BE2C (cell line): ENCODE measurements at regions not wholly inside any gene's neighbourhood (a gene's known extent, or its start where the extent isn't known, plus 50 kb on each side); places are given as distances from the start of the nearest gene placed in this dataset.
A peak's percentile ranks its signal among the peaks of the same experiment; 100 is the strongest.

Experiments used
- DNase-seq: peaks from one replicate; pipeline ENCODE4 v3.0.0-alpha.2; 2020
- H3K27me3 ChIP-seq: fragments of 250-450 bp; sonication (Bioruptor Pico); 2 replicates; pipeline ENCODE4 v1.5.1; 2020; ENCODE audit warnings: mild to moderate bottlenecking
- H3K36me3 ChIP-seq: fragments of 250-450 bp; sonication (Bioruptor Pico); 2 replicates; pipeline ENCODE4 v1.5.1; 2020; ENCODE audit warnings: mild to moderate bottlenecking
- H3K4me1 ChIP-seq: fragments of 250-450 bp; sonication (Bioruptor Pico); 2 replicates; pipeline ENCODE4 v1.5.1; 2020
- H3K4me3 ChIP-seq: 2 replicates; pipeline ENCODE4 v1.5.1; 2011; ENCODE audit warnings: low read depth, low read length
- H3K9me3 ChIP-seq: fragments of 250-450 bp; sonication (Bioruptor Pico); 2 replicates; pipeline ENCODE4 v1.5.1; 2020
- TF ChIP-seq, protein P1 (sequence below): IDR thresholded peaks from 2 replicates; pipeline ENCODE4 v1.5.1; 2012; ENCODE audit warnings: mild to moderate bottlenecking, low read depth, low read length

DNA sequence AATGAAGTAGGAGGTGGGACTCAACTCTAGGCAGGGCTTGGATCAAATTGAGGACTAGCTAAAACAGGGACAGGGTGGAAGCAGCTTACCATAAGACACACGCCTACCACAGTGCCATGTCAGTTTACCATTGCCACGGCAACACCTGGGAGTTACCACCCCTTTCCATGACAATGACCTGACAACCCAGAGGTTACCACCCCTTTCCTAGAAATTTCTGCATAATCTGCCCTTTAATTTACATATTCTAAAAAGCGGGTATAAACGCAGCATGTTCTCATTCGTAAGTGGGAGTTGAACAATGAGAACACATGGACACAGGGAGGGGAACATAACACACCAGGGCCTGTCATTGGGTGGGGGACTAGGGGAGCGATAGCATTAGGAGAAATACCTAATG, 72.7 kb downstream of the GCC1 start:
- H3K4me1 ChIP-seq: no peaks in the 10 kb centered on the region
- no peak overlapping the region for H3K4me3 ChIP-seq
- no peak for DNase-seq
- H3K27me3 ChIP-seq: peaks cover 29% of the 10 kb centered on the region
- H3K9me3 ChIP-seq: no peaks in the 10 kb centered on the region
- no peaks in the 10 kb centered on the region for H3K36me3 ChIP-seq
- TF ChIP-seq, protein P1, sequence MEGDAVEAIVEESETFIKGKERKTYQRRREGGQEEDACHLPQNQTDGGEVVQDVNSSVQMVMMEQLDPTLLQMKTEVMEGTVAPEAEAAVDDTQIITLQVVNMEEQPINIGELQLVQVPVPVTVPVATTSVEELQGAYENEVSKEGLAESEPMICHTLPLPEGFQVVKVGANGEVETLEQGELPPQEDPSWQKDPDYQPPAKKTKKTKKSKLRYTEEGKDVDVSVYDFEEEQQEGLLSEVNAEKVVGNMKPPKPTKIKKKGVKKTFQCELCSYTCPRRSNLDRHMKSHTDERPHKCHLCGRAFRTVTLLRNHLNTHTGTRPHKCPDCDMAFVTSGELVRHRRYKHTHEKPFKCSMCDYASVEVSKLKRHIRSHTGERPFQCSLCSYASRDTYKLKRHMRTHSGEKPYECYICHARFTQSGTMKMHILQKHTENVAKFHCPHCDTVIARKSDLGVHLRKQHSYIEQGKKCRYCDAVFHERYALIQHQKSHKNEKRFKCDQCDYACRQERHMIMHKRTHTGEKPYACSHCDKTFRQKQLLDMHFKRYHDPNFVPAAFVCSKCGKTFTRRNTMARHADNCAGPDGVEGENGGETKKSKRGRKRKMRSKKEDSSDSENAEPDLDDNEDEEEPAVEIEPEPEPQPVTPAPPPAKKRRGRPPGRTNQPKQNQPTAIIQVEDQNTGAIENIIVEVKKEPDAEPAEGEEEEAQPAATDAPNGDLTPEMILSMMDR: no peak

DNA sequence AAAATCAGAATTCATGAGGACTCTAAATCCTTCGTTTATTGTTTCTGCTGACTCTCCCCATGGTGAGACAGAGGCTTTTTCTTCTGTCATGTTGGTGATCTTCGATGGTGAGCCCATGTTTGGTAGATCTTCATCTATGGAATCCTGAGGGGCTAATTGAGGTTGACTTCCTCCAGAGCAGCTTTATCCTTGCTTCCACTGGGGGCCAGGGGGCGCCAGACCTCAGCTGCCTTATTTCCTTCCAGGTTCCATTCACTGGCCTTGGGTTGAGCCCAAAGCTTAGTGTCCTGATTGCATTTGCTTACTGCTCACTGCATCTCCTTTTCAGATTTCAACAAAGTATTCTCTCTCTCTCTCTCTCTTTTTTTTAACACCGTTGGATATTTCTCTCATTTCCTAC, 80.7 kb downstream of the GCC1 start:
- TF ChIP-seq, protein P1: peak; percentile 79
- Histone ChIP-seq H3K4me3 (no peak overlapping the region), H3K36me3 (no peaks in the 10 kb centered on the region), H3K4me1 (no peaks in the 10 kb centered on the region), H3K9me3 (no peaks in the 10 kb centered on the region), H3K27me3 (peaks cover 17% of the 10 kb centered on the region)
- DNase-seq: peak; percentile 49

DNA sequence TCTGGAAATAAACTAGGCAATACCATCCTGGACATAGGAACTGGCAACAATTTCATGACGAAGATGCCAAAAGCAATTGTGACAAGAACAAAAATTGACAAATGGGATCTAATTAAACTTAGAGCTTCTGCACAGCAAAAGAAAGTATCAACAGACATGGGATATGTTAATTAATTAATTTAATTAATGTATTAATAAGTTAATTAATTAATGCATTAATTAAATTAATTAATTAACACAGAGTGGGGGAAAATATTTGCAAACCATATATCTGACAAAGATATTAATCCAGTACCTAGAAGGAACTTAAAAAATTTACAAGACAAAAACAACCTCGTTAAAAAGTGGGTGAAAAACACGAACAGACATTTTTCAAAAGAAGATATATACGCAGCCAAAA, 83.6 kb downstream of the GCC1 start:
- H3K27me3 ChIP-seq: peaks cover 23% of the 10 kb centered on the region
- TF ChIP-seq, protein P1: no peak

DNA sequence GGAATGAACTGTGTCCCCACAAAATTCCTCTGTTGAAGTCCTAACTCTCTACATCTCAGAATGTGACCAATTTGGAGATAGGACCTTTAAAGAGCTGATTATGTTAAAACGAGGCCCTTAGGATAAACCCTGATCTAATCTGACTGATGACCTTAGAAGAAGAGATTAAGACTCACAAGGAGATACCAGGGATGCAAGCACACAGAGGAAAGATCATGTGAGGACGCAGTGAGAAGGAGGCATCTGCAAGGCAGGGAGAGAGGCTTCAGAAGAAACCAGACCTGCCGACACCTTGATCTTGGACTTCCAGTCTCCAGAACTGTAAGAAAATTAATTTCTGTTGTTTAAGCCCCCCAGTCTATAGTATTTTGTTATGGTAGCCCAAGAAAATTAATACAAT, 94.9 kb upstream of the ZNF800 start:
- H3K36me3 ChIP-seq: no peaks in the 10 kb centered on the region
- DNase-seq: no peak
- H3K4me1 ChIP-seq: no peaks in the 10 kb centered on the region
- TF ChIP-seq, protein P1: no peak
- no peaks in the 10 kb centered on the region for H3K9me3 ChIP-seq
- no peaks in the 10 kb centered on the region for H3K27me3 ChIP-seq
- H3K4me3 ChIP-seq: no peak overlapping the region

More for the DNA sequence above, 83.6 kb downstream of the GCC1 start:
- no peaks in the 10 kb centered on the region for H3K9me3 ChIP-seq
- no peaks in the 10 kb centered on the region for H3K4me1 ChIP-seq
- no peaks in the 10 kb centered on the region for H3K36me3 ChIP-seq
- no peak overlapping the region for H3K4me3 ChIP-seq
- no peak for DNase-seq

DNA sequence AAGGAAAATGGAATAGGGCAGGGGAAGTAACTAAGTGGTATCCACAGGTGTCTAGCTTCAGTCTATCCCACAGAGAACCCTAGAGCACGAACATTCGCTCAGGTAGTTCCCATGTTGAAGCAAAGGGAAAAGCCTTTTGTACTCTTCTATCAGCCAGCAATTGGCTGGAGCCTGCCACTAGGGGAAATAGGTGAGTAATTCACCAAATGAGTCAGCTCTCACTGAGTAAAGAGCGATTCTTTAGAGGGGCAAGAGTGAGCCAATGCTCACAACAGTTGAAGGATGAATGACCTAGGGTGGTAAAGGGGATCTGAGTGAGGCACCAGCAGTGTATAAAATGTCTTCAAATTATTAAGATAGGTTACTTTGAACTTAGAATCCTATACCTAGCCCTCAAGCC, 94.1 kb upstream of the ZNF800 start:
- Histone ChIP-seq H3K4me3 (no peak overlapping the region), H3K4me1 (no peaks in the 10 kb centered on the region), H3K9me3 (no peaks in the 10 kb centered on the region), H3K36me3 (no peaks in the 10 kb centered on the region), H3K27me3 (no peaks in the 10 kb centered on the region)
- no peak for DNase-seq
- TF ChIP-seq, protein P1: no peak; the same call in 1 of the 2 replicates

DNA sequence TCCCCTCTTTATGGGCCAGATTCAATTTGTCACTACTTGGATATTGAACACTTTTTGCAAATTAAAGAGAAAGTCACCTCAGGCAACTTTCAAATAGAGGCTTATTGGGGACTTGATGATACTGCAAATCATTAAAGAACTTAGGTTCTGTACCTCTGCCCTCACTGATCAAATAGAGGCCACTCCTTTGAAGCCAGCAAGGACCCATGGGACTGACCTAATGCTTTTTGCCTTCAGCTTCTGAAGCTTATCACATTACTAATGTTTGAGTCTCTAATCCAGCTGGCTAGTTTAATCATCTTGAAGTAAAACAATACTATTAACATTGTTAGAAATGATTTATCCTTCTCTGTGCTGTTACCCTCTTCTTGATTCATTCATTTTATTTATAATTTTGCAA, 93.0 kb upstream of the ZNF800 start:
- no peaks in the 10 kb centered on the region for H3K4me1 ChIP-seq
- no peak overlapping the region for H3K4me3 ChIP-seq
- TF ChIP-seq, protein P1: no peak
- DNase-seq: peak; percentile 51
- H3K36me3 ChIP-seq: no peaks in the 10 kb centered on the region
- H3K9me3 ChIP-seq: no peaks in the 10 kb centered on the region
- no peaks in the 10 kb centered on the region; the same call in 1 of the 2 replicates for H3K27me3 ChIP-seq
